NT2/D1 (cell line): ENCODE measurements at regions not wholly inside any gene's neighbourhood (a gene's known extent, or its start where the extent isn't known, plus 50 kb on each side); places are given as distances from the start of the nearest gene placed in this dataset.

ENCODE experiments used
- SUZ12 ChIP-seq: IDR thresholded peaks from 2 replicates; pipeline ENCODE4 v1.6.1; 2011; ENCODE audit not compliant: insufficient read length, insufficient read depth; ENCODE audit errors: extremely low read depth
- ZNF274 ChIP-seq: IDR thresholded peaks from 2 replicates; pipeline ENCODE4 v1.6.1; 2011; ENCODE audit warnings: mild to moderate bottlenecking, low read depth, low read length

DNA sequence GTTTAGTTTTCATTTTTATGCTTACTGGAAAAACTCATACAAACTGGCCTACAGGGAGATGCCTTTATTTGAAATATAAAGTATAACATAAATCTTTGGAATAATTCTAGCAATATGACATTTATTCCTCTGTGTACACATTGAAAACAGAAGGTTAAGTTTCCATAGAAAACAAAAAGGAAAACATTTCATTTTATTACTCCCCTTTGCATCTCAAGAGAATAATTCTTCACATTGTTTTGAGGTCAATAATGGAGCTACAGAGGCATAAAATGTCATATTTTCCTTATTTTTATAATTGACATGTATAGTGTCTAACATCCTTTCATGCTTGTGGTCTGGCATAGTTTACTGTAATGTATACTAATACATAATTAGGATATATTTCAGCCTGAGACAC, 187.6 kb upstream of the AGTR1 start:
- TF ChIP-seq ZNF274 (no peak), SUZ12 (no peak)
